Effector CD4-positive, alpha-beta T cell (primary cell): ENCODE measurements at regions not wholly inside any gene's neighbourhood (a gene's known extent, or its start where the extent isn't known, plus 50 kb on each side); places are given as distances from the start of the nearest gene placed in this dataset.
A peak's percentile ranks its signal among the peaks of the same experiment; 100 is the strongest.

Source experiments
- DNase-seq: peaks from one replicate; pipeline ENCODE4 v3.0.0-alpha.2; 2020

- DNase-seq = peak; percentile 10
Observed at GRCh38 chr12:48409938-48410337, 59.2 kb upstream of the ZNF641 start.

- no peak for DNase-seq
Observed at GRCh38 chr12:48413388-48413787, 59.0 kb upstream of the ANP32D start.

- DNase-seq = no peak
Observed at GRCh38 chr12:48414021-48414420, 58.3 kb upstream of the ANP32D start.

- no peak for DNase-seq
Observed at GRCh38 chr12:48419116-48419935, 53.0 kb upstream of the ANP32D start.

GRCh38 chr12:48420039-48420775, 52.2 kb upstream of the ANP32D start:
- DNase-seq = no peak

- no peak for DNase-seq
Observed at GRCh38 chr12:48422060-48422459, 50.3 kb upstream of the ANP32D start.
